ENCODE measurements at regions not wholly inside any gene's neighbourhood (a gene's known extent, or its start where the extent isn't known, plus 50 kb on each side); places are given as distances from the start of the nearest gene placed in this dataset.

GRCh38 chr4:124947622-124948265 lies 235.2 kb upstream of the ANKRD50 start:
- TF ChIP-seq CTCF (IDR thresholded peaks at IDR 0.05) (no peak), POLR2A (IDR thresholded peaks at IDR 0.05) (no peak)

Measured in lower leg skin (tissue), 3 donors.